Nephron progenitor cell (in vitro differentiated cells): ENCODE measurements at regions not wholly inside any gene's neighbourhood (a gene's known extent, or its start where the extent isn't known, plus 50 kb on each side); places are given as distances from the start of the nearest gene placed in this dataset.
A peak's percentile ranks its signal among the peaks of the same experiment; 100 is the strongest.
"Not testable (repeated sequence)": the region's sequence is repeated elsewhere in the genome, so short reads cannot be mapped to it uniquely, and the experiment has no call there.

ENCODE experiments used
- DNase-seq: peaks from one replicate; pipeline ENCODE4 v3.0.0; 2021
- H3K27ac Mint-ChIP-seq: 2 replicates; pipeline ENCODE4 v1.8.0; 2021; ENCODE audit warnings: mild to moderate bottlenecking, moderate library complexity, mixed read lengths
- H3K27me3 Mint-ChIP-seq: 2 replicates; pipeline ENCODE4 v1.8.0; 2021; ENCODE audit warnings: mild to moderate bottlenecking, low read depth, mixed read lengths; ENCODE audit not compliant: poor library complexity
- H3K36me3 Mint-ChIP-seq: 2 replicates; pipeline ENCODE4 v1.8.0; 2021; ENCODE audit warnings: low read depth, mixed read lengths
- H3K4me1 Mint-ChIP-seq: 2 replicates; pipeline ENCODE4 v1.8.0; 2021; ENCODE audit warnings: mixed read lengths
- H3K4me3 Mint-ChIP-seq: 2 replicates; pipeline ENCODE4 v1.8.0; 2021; ENCODE audit warnings: mild to moderate bottlenecking, moderate library complexity, mixed read lengths
- H3K9me3 Mint-ChIP-seq: 2 replicates; pipeline ENCODE4 v1.8.0; 2021; ENCODE audit warnings: mild to moderate bottlenecking, moderate library complexity, mixed read lengths
- CTCF ChIP-seq: fragments of 200-600 bp; sonication (generic); IDR thresholded peaks from 2 replicates; pipeline ENCODE4 v1.5.0; 2021; ENCODE audit warnings: antibody characterized with exemption

GRCh38 chr1:229862017-229862774 is 204.8 kb upstream of the GALNT2 start:
- Mint-ChIP-seq H3K9me3 (peaks cover 3% of the 10 kb centered on the region), H3K27me3 (peaks cover 18% of the 10 kb centered on the region), H3K27ac (peak overlapping the region; percentile 98), H3K36me3 (no peaks in the 10 kb centered on the region), H3K4me3 (peak overlapping the region; percentile 47), H3K4me1 (peaks cover 55% of the 10 kb centered on the region)
- TF ChIP-seq CTCF, result no peak
- peak; percentile 25 for DNase-seq

GRCh38 chr1:229863651-229864545 is 203.1 kb upstream of the GALNT2 start:
- peak; percentile 40 for DNase-seq

GRCh38 chr1:229864686-229865230 is 202.3 kb upstream of the GALNT2 start:
- TF ChIP-seq CTCF, result no peak
- H3K9me3 Mint-ChIP-seq, result peaks cover 3% of the 10 kb centered on the region
- H3K4me3 Mint-ChIP-seq, result peak overlapping the region; percentile 8
- no peak for DNase-seq
- H3K4me1 Mint-ChIP-seq, result peaks cover 67% of the 10 kb centered on the region
- peaks cover 10% of the 10 kb centered on the region for H3K27me3 Mint-ChIP-seq
- H3K36me3 Mint-ChIP-seq, result no peaks in the 10 kb centered on the region
- H3K27ac Mint-ChIP-seq, result peak overlapping the region; percentile 74

More at GRCh38 chr1:229863651-229864545, 203.1 kb upstream of the GALNT2 start:
- peaks cover 3% of the 10 kb centered on the region for H3K9me3 Mint-ChIP-seq
- no peaks in the 10 kb centered on the region for H3K36me3 Mint-ChIP-seq
- H3K4me3 Mint-ChIP-seq, result peak overlapping the region; percentile 25
- peaks cover 10% of the 10 kb centered on the region for H3K27me3 Mint-ChIP-seq
- H3K27ac Mint-ChIP-seq, result peak overlapping the region; percentile 94
- H3K4me1 Mint-ChIP-seq, result peaks cover 59% of the 10 kb centered on the region
- TF ChIP-seq CTCF, result no peak

GRCh38 chr1:229865321-229865720 is 201.7 kb upstream of the GALNT2 start:
- not testable (repeated sequence) for H3K27ac Mint-ChIP-seq, DNase-seq, H3K27me3 Mint-ChIP-seq, H3K9me3 Mint-ChIP-seq, H3K4me3 Mint-ChIP-seq, H3K36me3 Mint-ChIP-seq
- H3K4me1 Mint-ChIP-seq, result peaks cover 63% of the 10 kb centered on the region

GRCh38 chr1:229867726-229868125 is 199.3 kb upstream of the GALNT2 start:
- DNase-seq, result no peak
- Mint-ChIP-seq H3K27me3 (peaks cover 3% of the 10 kb centered on the region), H3K9me3 (peaks cover 3% of the 10 kb centered on the region), H3K27ac (no peak overlapping the region), H3K4me3 (no peak overlapping the region), H3K36me3 (no peaks in the 10 kb centered on the region), H3K4me1 (peaks cover 43% of the 10 kb centered on the region)
- TF ChIP-seq CTCF, result no peak

GRCh38 chr1:229869240-229869639 is 197.8 kb upstream of the GALNT2 start:
- H3K9me3 Mint-ChIP-seq, result peaks cover 3% of the 10 kb centered on the region

More at GRCh38 chr1:229869240-229869639, 197.8 kb upstream of the GALNT2 start:
- Mint-ChIP-seq H3K4me1 (peaks cover 29% of the 10 kb centered on the region), H3K27ac (no peak overlapping the region), H3K27me3 (peaks cover 3% of the 10 kb centered on the region), H3K36me3 (no peaks in the 10 kb centered on the region), H3K4me3 (no peak overlapping the region)
- no peak for TF ChIP-seq CTCF
- no peak for DNase-seq
